Ovary (tissue), 3 donors: ENCODE measurements at regions not wholly inside any gene's neighbourhood (a gene's known extent, or its start where the extent isn't known, plus 50 kb on each side); places are given as distances from the start of the nearest gene placed in this dataset.

ENCODE experiments used
- POLR2A ChIP-seq: fragments of 450-650 bp; IDR thresholded peaks from one replicate; pipeline ENCODE4 v1.6.1; 2017; ENCODE audit warnings: antibody characterized with exemption, mild to moderate bottlenecking, moderate library complexity
- TF ChIP-seq, protein P1 (sequence below), 3 donors: fragments of 450-650 bp in 2 of 3; fragments of 200-600 bp in 1 of 3; IDR thresholded peaks; one replicate each; pipeline versions ENCODE4 v1.5.1 to v1.8.0; 2016 to 2022; ENCODE audit warnings: antibody characterized with exemption in 3 of 3, mild to moderate bottlenecking in 1 of 3
- donor health status: DM: no; HTN: no; CAD: no.

DNA sequence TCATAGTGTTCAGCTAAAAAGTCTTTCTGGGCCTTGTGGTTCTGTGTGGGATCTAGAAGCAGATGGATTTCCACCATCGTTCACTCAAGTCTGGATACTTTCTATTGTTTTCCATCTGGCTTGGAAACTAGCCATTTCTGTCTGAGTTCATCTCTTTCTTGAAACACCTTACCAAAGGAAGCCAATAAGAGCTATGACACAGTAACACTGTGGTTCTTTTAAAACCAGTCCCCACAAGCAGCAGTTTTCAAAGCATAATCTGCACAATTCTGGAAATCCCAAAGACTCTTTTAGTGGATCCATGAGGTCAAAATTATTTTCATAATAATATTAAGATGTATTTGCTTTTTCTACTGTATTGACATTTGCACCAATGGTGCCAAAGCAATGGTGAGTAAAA, 234.2 kb upstream of the TET2 start:
- no peak for TF ChIP-seq POLR2A
- TF ChIP-seq, protein P1, sequence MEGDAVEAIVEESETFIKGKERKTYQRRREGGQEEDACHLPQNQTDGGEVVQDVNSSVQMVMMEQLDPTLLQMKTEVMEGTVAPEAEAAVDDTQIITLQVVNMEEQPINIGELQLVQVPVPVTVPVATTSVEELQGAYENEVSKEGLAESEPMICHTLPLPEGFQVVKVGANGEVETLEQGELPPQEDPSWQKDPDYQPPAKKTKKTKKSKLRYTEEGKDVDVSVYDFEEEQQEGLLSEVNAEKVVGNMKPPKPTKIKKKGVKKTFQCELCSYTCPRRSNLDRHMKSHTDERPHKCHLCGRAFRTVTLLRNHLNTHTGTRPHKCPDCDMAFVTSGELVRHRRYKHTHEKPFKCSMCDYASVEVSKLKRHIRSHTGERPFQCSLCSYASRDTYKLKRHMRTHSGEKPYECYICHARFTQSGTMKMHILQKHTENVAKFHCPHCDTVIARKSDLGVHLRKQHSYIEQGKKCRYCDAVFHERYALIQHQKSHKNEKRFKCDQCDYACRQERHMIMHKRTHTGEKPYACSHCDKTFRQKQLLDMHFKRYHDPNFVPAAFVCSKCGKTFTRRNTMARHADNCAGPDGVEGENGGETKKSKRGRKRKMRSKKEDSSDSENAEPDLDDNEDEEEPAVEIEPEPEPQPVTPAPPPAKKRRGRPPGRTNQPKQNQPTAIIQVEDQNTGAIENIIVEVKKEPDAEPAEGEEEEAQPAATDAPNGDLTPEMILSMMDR (IDR thresholded peaks at IDR 0.05), result no peak
